ENCODE measurements at regions not wholly inside any gene's neighbourhood (a gene's known extent, or its start where the extent isn't known, plus 50 kb on each side); places are given as distances from the start of the nearest gene placed in this dataset.

- Histone ChIP-seq H3K27me3 (ENCODE audit: control insufficient read depth, insufficient read depth, low read length) (no peaks in the 10 kb centered on the region), H3K36me3 (ENCODE audit: control insufficient read depth, insufficient read depth, low read length) (no peaks in the 10 kb centered on the region), H3K4me1 (ENCODE audit: control insufficient read depth, insufficient read depth, low read length) (no peaks in the 10 kb centered on the region), H3K4me3 (ENCODE audit: low read length) (no peak overlapping the region), H3K9me3 (replicated peaks; ENCODE audit: control insufficient read depth, low read depth, low read length) (no peaks in the 10 kb centered on the region), H3K27ac (ENCODE audit: low read length) (no peak overlapping the region)
- no CpG with 5 or more reads among the region's 1 CpG for WGBS (ENCODE audit: insufficient coverage)
- DNase-seq: no peak
Measured at GRCh38 chr7:119664601-119665000, 608.4 kb upstream of the KCND2 start.

GRCh38 chr7:119665796-119666195, 607.2 kb upstream of the KCND2 start:
- no peak overlapping the region for H3K4me3 ChIP-seq (ENCODE audit: low read length)
- no peaks in the 10 kb centered on the region for H3K27me3 ChIP-seq (ENCODE audit: control insufficient read depth, insufficient read depth, low read length)
- H3K9me3 ChIP-seq (replicated peaks; ENCODE audit: control insufficient read depth, low read depth, low read length): no peaks in the 10 kb centered on the region
- H3K4me1 ChIP-seq (ENCODE audit: control insufficient read depth, insufficient read depth, low read length): no peaks in the 10 kb centered on the region
- no peaks in the 10 kb centered on the region for H3K36me3 ChIP-seq (ENCODE audit: control insufficient read depth, insufficient read depth, low read length)
- H3K27ac ChIP-seq (ENCODE audit: low read length): no peak overlapping the region
- no peak for DNase-seq

GRCh38 chr7:119681336-119681735, 591.6 kb upstream of the KCND2 start:
- H3K27ac ChIP-seq (ENCODE audit: low read length): no peak overlapping the region
- H3K4me1 ChIP-seq (ENCODE audit: control insufficient read depth, insufficient read depth, low read length): no peaks in the 10 kb centered on the region
- no peaks in the 10 kb centered on the region for H3K36me3 ChIP-seq (ENCODE audit: control insufficient read depth, insufficient read depth, low read length)
- no peak overlapping the region for H3K4me3 ChIP-seq (ENCODE audit: low read length)
- H3K27me3 ChIP-seq (ENCODE audit: control insufficient read depth, insufficient read depth, low read length): no peaks in the 10 kb centered on the region
- no CpG with 5 or more reads among the region's 2 CpGs for WGBS (ENCODE audit: insufficient coverage)
- no peaks in the 10 kb centered on the region for H3K9me3 ChIP-seq (replicated peaks; ENCODE audit: control insufficient read depth, low read depth, low read length)
- DNase-seq: no peak

GRCh38 chr7:119684763-119685162, 588.2 kb upstream of the KCND2 start:
- Histone ChIP-seq H3K4me3 (ENCODE audit: low read length) (no peak overlapping the region), H3K4me1 (ENCODE audit: control insufficient read depth, insufficient read depth, low read length) (no peaks in the 10 kb centered on the region), H3K9me3 (replicated peaks; ENCODE audit: control insufficient read depth, low read depth, low read length) (no peaks in the 10 kb centered on the region), H3K36me3 (ENCODE audit: control insufficient read depth, insufficient read depth, low read length) (no peaks in the 10 kb centered on the region), H3K27ac (ENCODE audit: low read length) (no peak overlapping the region), H3K27me3 (ENCODE audit: control insufficient read depth, insufficient read depth, low read length) (no peaks in the 10 kb centered on the region)
- DNase-seq: no peak

- H3K36me3 ChIP-seq (ENCODE audit: control insufficient read depth, insufficient read depth, low read length): no peaks in the 10 kb centered on the region
- H3K4me1 ChIP-seq (ENCODE audit: control insufficient read depth, insufficient read depth, low read length): no peaks in the 10 kb centered on the region
- WGBS (ENCODE audit: insufficient coverage): 57% methylated on average over 1 of the region's 2 CpGs
- no peaks in the 10 kb centered on the region for H3K9me3 ChIP-seq (replicated peaks; ENCODE audit: control insufficient read depth, low read depth, low read length)
- no peak overlapping the region for H3K27ac ChIP-seq (ENCODE audit: low read length)
- H3K27me3 ChIP-seq (ENCODE audit: control insufficient read depth, insufficient read depth, low read length): no peaks in the 10 kb centered on the region
- H3K4me3 ChIP-seq (ENCODE audit: low read length): no peak overlapping the region
- DNase-seq: no peak
Measured at GRCh38 chr7:119685906-119686305, 587.1 kb upstream of the KCND2 start.

GRCh38 chr7:119688831-119689230, 584.1 kb upstream of the KCND2 start:
- Histone ChIP-seq H3K4me1 (ENCODE audit: control insufficient read depth, insufficient read depth, low read length) (no peaks in the 10 kb centered on the region), H3K27ac (ENCODE audit: low read length) (no peak overlapping the region), H3K27me3 (ENCODE audit: control insufficient read depth, insufficient read depth, low read length) (no peaks in the 10 kb centered on the region), H3K36me3 (ENCODE audit: control insufficient read depth, insufficient read depth, low read length) (no peaks in the 10 kb centered on the region), H3K4me3 (ENCODE audit: low read length) (no peak overlapping the region), H3K9me3 (replicated peaks; ENCODE audit: control insufficient read depth, low read depth, low read length) (no peaks in the 10 kb centered on the region)
- DNase-seq: no peak
- WGBS (ENCODE audit: insufficient coverage): no CpG with 5 or more reads among the region's 2 CpGs

- Histone ChIP-seq H3K36me3 (ENCODE audit: control insufficient read depth, insufficient read depth, low read length) (no peaks in the 10 kb centered on the region), H3K27ac (ENCODE audit: low read length) (no peak overlapping the region), H3K9me3 (replicated peaks; ENCODE audit: control insufficient read depth, low read depth, low read length) (no peaks in the 10 kb centered on the region), H3K4me3 (ENCODE audit: low read length) (no peak overlapping the region), H3K27me3 (ENCODE audit: control insufficient read depth, insufficient read depth, low read length) (no peaks in the 10 kb centered on the region), H3K4me1 (ENCODE audit: control insufficient read depth, insufficient read depth, low read length) (no peaks in the 10 kb centered on the region)
- DNase-seq: no peak
- 78% methylated on average over 2 of the region's 3 CpGs for WGBS (ENCODE audit: insufficient coverage)
Measured at GRCh38 chr7:119692541-119692940, 580.4 kb upstream of the KCND2 start.

- Histone ChIP-seq H3K27me3 (ENCODE audit: control insufficient read depth, insufficient read depth, low read length) (no peaks in the 10 kb centered on the region), H3K4me1 (ENCODE audit: control insufficient read depth, insufficient read depth, low read length) (no peaks in the 10 kb centered on the region), H3K4me3 (ENCODE audit: low read length) (no peak overlapping the region), H3K27ac (ENCODE audit: low read length) (no peak overlapping the region), H3K9me3 (replicated peaks; ENCODE audit: control insufficient read depth, low read depth, low read length) (no peaks in the 10 kb centered on the region), H3K36me3 (ENCODE audit: control insufficient read depth, insufficient read depth, low read length) (no peaks in the 10 kb centered on the region)
- no peak for DNase-seq
- no CpG with 5 or more reads among the region's 1 CpG for WGBS (ENCODE audit: insufficient coverage)
Measured at GRCh38 chr7:119694506-119694905, 578.5 kb upstream of the KCND2 start.

- DNase-seq: no peak
- no CpG with 5 or more reads among the region's 3 CpGs for WGBS (ENCODE audit: insufficient coverage)
- Histone ChIP-seq H3K9me3 (replicated peaks; ENCODE audit: control insufficient read depth, low read depth, low read length) (no peaks in the 10 kb centered on the region), H3K4me1 (ENCODE audit: control insufficient read depth, insufficient read depth, low read length) (no peaks in the 10 kb centered on the region), H3K36me3 (ENCODE audit: control insufficient read depth, insufficient read depth, low read length) (no peaks in the 10 kb centered on the region), H3K27ac (ENCODE audit: low read length) (no peak overlapping the region), H3K27me3 (ENCODE audit: control insufficient read depth, insufficient read depth, low read length) (no peaks in the 10 kb centered on the region), H3K4me3 (ENCODE audit: low read length) (no peak overlapping the region)
Measured at GRCh38 chr7:119696336-119696735, 576.6 kb upstream of the KCND2 start.

- no peaks in the 10 kb centered on the region for H3K36me3 ChIP-seq (ENCODE audit: control insufficient read depth, insufficient read depth, low read length)
- WGBS (ENCODE audit: insufficient coverage): no CpG with 5 or more reads among the region's 1 CpG
- no peaks in the 10 kb centered on the region for H3K4me1 ChIP-seq (ENCODE audit: control insufficient read depth, insufficient read depth, low read length)
- H3K4me3 ChIP-seq (ENCODE audit: low read length): no peak overlapping the region
- H3K9me3 ChIP-seq (replicated peaks; ENCODE audit: control insufficient read depth, low read depth, low read length): no peaks in the 10 kb centered on the region
- no peaks in the 10 kb centered on the region for H3K27me3 ChIP-seq (ENCODE audit: control insufficient read depth, insufficient read depth, low read length)
- no peak overlapping the region for H3K27ac ChIP-seq (ENCODE audit: low read length)
- no peak for DNase-seq
Measured at GRCh38 chr7:119703895-119704294, 569.1 kb upstream of the KCND2 start.

- H3K4me3 ChIP-seq (ENCODE audit: low read length): no peak overlapping the region
- no peak for DNase-seq
- no peaks in the 10 kb centered on the region for H3K9me3 ChIP-seq (replicated peaks; ENCODE audit: control insufficient read depth, low read depth, low read length)
- H3K27ac ChIP-seq (ENCODE audit: low read length): no peak overlapping the region
- no peaks in the 10 kb centered on the region for H3K36me3 ChIP-seq (ENCODE audit: control insufficient read depth, insufficient read depth, low read length)
- WGBS (ENCODE audit: insufficient coverage): no CpG with 5 or more reads among the region's 2 CpGs
- no peaks in the 10 kb centered on the region for H3K4me1 ChIP-seq (ENCODE audit: control insufficient read depth, insufficient read depth, low read length)
- H3K27me3 ChIP-seq (ENCODE audit: control insufficient read depth, insufficient read depth, low read length): no peaks in the 10 kb centered on the region
Measured at GRCh38 chr7:119706608-119707007, 566.4 kb upstream of the KCND2 start.
